HUDEP-2 (cell line): ENCODE measurements at regions not wholly inside any gene's neighbourhood (a gene's known extent, or its start where the extent isn't known, plus 50 kb on each side); places are given as distances from the start of the nearest gene placed in this dataset.

Experiments
- DNase-seq, 76 experiments: peaks; one replicate each; lab custom pipeline; 2025; ENCODE audit not compliant: unreplicated experiment in 76 of 76; lab: John Stamatoyannopoulos, UW

DNA sequence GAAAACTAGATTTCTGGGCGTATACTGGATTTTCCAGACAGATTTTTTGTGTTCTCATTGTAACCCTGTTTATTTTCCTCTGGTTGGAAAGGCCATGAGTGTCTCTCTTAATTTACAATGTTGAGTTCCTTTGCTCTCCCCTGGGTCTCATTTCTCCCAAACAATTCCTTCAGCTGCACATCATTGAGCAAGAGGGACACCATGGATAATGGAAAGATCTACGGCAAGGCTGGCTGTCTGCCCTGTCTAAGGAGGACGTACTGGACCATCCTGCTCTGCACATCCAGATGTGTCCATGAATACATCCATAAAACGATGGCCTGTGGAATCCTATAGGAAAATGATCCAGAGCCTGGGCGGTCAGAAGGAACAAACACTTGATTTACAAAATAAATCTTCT, 258.1 kb upstream of the MCTP2 start:
- DNase-seq = no peak

DNA sequence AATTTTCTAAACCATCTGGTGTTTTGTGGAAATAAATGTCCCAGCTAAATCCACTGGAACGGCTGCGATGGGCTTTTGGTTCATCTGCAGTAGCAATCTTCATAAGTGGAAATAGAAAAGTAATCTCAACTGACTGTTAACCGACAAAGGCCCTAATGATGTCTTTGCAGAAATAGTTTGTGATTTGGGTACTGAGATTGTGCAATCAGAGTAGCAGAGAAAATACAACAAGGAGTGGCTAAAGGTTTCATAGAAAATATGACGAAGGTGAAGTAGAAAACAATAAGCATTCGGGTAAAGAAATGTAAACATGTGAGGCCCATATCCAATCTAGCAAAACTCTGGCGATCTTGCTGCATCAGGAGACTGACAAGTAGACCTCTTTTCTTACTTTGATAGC, 262.6 kb upstream of the MCTP2 start:
- DNase-seq = no peak

DNA sequence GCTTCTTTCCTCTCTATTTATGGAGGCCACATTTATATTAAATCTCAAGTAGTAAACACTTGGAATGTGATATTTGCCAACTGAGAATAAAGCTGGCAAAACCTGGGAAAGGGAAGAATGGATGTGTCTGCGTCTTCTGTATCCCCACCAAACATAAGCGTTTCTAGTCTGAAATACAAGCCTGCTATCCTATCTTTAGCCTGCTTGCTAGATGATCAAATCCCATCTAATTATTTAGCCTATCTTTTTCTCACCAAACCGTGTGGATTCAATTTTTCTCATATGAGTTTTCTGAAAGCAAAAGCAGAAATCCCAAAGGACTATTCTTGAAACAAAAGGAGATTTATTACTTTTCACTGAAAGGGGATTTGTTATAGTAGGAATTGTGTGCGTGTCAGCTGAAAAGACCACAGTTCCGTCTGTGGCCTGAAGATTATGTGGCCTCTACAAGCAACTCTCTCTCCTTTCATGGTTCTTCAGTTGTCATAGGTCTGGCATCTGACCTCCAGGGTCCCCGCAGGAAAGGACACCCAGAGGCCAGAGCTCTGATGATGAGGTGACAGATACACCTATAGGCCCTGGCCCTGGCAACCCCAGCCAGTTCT, 266.0 kb upstream of the MCTP2 start:
- DNase-seq = no peak

DNA sequence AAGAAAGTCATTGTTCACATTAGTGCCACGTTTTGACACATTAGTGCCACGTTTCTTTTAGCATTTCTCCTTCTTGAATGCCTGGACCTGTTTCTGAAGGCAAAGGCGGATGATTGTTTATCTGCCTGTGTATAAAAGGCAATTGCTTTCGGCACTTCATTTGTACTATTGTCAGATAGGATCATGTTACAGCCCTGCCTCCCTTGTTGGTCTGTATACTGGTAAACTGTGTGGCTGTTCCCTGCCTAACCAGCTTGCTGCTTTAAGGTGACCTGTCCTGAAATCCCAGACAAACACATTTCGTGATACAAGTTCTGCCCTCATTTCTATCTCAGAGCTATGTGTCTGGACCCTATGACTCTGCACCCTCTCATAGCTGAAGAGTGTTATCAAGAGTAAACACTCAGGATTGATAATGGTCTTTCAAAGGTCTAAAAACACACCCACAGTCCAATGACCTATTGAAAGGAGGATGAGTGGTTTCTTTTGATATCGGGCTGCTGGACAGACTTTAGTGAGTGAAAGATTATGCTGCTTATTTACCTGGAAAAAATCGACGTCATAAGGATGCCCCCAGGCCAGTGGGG, 276.3 kb upstream of the MCTP2 start:
- peak in 36 of 76 experiments; percentile 4 to 72 (median 26) for DNase-seq

DNA sequence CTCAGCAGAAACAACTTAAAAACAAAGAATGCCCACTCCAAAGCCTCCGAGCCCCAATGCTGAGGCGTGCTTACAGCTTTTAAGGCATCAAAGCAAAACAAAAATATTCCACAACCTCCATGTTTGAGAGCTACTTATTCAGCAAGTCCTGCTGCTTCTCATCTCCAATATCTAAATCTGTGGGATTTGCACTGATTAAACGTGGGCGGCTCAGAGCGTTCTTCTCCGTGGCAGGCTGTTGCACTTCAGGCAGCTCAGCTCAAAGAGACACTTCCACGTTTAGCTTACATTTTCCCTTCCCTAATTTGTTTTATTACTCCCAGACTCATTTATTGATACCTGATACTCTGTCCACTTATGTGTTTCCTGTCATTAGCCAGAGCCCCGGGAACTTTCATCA, 282.6 kb upstream of the MCTP2 start:
- no peak for DNase-seq

DNA sequence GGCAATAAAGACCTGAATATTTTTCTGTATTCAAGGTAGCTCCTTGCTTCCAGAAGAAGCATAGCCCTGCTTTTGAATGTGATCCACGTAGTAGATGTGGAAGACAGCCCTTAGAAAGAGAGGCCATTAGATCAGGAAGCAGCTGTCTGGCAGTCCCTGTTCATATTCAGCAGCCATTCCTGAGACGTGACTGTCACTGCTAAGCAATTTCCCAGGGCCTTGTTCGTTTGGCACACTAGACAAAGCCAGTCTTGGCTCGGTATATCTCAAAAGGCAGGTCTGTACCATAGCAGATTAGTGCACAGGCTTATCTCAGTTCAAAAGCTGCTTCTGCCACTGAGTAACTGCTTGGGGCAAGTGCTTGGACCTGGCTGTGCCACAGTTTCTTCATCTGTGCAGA, 287.8 kb upstream of the MCTP2 start:
- DNase-seq = peak in 63 of 76 experiments; percentile 4 to 87 (median 44)

DNA sequence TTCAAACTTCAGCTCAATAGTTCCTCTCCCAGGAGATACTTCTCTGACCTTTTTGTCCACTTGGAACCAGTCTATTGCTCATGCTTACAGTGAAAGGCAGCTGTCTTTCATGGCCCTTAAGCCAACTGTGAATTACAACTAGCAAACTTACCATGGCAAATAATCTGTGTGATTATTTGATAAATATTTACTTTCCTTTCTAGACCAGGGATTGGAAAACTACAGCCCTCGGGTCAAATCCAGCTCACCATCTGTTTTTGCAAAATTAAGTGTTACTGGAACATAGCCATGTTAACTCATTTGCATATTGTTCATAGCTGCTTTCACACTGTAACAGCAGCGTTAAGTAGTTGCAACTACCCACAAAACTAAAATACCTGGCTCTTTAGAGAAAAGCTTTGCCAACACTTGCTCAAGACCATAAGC, 289.1 kb upstream of the MCTP2 start:
- no peak for DNase-seq

DNA sequence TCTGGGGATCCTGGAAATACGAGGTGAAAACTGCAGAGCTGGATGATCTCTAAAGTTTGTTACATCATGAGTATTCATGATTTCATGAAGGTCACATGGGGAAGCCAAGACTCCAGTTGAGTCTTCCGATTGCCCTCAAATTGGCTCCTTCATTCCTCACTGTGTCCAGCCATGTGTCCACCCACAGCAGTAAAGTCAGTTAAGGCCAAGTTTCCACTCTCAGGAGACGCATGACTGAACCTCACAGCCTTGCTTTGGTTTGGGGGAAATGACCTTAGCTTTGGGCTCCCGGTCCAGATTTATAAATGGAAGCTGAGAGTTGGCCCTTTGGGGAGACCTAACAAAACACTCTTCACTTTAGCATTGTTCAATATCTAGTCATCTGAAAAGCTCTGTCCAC, 289.7 kb upstream of the MCTP2 start:
- DNase-seq = no peak

DNA sequence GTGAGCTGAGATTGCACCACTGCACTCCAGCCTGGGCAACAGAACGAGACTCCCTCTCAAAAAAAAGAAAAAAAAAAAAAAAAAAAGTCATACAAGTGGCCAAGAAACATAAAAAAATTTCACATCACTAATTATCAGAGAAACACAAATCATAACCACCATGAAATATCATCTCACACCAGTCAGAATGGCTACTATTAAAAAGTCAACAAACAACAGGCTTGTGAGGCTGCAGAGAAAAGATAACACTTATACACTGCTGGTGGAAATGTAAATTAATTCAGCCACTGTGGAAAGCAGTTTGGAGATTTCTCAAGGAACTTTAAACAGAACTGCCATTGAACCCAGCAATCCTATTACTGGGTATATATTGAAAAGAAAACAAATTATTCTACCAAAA, 291.1 kb upstream of the MCTP2 start:
- DNase-seq = peak in 3 of 76 experiments; percentile 1 to 35 (median 3)

DNA sequence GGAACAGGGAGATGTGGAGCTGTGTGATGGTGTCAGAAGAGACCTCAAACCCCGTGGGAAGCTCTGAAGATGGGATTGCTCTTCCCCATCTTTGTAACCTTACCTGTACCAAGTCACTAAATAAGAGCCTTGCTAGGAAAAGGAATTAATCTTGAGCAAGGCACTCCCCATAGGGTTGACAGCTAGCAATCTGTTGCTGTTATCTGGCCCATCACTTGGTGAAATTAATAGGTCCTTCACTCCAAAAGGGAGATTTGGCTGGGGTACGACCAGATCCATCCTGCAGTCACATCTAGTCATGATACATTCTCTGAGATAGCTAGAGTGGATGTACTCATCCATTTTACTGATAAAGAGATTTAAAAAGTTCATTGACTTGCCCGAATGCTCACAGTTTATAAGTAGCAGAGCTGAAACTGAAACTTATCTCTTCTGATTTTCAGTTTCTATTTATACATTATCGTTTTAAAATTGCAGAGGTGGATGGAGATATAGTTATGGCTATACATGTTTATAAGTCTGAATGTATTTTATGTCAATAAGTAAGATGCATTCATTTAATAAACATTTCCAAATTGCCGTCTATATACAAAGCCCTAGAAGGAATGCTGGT, 299.1 kb upstream of the MCTP2 start:
- DNase-seq = no peak

DNA sequence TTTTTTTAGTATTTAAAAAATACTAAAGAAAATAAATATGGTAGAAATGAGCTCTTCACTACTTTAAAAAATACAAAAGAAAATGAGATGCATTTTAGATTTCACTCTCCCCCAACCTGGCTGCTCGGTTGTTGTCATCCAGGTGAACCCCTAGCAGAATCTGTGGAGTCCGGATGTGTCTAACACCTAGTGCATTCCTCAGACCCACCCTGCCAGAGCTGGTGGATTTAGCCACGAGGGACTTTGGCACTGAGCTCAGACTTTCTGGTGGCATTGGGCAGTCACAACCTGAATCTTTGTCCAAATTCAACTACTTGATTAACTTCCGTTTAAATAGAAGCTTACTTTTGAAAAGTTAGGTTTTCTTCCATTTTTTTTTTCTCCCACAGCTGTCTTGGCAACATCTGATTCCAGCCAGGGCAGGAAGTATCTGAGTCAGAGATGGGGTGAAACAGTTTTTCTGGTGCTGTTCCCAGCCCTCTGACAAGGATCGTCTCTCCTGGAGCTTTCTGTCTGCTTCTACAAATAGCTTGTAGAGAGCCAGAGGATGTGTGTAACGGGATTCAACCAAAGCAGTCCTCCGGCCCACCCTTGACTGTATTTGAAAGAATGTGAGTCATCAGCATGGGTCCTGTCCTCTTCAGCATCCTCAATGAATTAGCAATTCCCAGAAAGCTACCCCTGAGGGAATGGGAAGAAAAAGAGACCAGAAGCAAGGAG, 301.8 kb upstream of the MCTP2 start:
- no peak for DNase-seq

DNA sequence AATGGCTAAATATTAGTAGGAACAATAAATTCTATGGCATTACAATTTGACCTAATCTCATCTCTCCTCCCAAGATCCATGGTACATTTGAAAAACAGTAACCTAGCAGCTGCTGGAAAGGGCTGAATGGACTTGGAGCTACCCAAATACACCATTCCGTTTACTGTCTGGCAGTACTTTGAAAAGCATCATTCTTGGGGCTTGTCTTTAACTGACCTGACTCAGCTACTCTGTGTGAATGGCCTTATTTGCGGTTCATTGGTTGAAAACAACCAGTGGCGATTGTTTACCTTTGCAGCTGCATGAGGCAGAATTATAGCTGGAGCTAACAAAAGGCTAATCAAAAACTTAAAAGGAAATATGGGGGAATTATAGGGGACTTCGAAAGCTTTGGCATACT, 311.2 kb upstream of the MCTP2 start:
- no peak for DNase-seq

DNA sequence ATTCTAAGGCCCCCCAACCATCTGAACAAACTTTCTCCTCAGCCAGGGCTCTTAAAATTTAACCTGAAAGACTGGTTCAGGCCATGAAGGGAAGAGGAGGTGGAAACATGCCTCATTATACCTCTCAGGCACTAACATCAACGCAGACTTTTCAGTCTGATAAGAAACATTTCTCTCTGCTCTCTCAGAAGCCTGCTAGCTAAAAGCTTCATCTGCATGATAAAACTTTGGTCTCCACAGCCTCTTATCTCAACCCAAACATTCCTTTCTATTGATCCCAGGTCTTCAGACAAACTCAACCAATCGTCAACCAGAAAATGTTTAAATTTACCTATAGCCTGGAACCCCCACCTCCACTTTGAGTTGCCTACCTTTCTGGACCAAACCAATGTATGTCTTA, 312.6 kb upstream of the MCTP2 start:
- peak in 16 of 76 experiments; percentile 1 to 66 (median 24) for DNase-seq

DNA sequence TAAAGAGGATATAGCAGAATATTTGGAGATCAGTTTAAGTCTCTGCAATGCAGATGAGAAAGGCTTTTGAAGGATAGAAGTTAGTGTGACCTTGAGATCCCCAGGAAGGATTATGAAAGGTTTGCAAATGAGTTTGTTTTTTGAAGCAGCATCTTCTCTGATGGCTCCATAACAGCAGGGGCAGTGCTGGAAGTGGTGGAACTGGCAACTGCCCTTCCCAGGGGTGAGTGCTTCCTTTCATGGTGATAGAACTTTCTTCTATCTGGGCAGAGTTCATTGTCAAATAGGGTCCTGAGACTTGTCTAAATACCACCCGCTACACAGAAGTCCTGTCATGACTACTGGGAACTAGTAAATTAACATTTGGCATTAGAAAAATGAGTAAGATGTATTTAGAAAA, 314.2 kb upstream of the MCTP2 start:
- DNase-seq = no peak

DNA sequence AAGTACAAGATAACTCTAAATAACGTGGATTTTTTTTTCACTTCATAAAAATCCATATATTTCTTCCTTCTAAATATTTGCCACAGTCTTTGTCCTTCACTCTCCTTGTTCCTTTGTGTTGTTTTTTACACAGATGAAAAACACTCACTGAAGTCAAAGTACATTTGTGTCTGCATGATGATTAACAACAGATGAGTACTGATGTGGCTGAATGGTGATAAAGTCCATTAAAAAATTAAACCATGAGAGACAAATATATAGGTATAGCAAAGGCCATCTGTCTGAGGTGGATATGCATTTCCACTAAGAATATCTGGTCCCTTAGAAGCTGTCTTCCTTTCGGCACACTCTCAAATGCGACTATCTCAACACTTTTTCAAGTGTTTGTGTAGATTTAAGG, 317.5 kb upstream of the MCTP2 start:
- no peak for DNase-seq

DNA sequence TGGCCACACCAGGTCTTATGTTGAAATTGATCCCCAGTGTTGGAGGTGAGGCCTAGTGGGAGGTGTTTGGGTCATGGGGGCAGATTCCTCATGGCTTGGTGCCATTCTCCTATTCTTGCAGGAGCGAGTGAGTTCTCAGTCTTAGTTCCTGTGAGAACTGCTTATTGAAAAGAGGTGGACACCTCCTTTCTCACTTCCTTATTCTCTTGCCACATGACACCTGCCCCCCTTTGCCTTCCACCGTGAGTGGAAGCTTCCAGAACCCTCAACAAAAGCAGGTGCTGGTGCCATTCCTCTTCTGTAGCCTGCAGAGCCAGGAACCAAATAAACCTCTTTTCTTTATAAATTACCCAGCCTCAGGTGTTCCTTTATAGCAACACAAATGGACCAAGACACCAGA, 318.1 kb upstream of the MCTP2 start:
- DNase-seq = no peak

DNA sequence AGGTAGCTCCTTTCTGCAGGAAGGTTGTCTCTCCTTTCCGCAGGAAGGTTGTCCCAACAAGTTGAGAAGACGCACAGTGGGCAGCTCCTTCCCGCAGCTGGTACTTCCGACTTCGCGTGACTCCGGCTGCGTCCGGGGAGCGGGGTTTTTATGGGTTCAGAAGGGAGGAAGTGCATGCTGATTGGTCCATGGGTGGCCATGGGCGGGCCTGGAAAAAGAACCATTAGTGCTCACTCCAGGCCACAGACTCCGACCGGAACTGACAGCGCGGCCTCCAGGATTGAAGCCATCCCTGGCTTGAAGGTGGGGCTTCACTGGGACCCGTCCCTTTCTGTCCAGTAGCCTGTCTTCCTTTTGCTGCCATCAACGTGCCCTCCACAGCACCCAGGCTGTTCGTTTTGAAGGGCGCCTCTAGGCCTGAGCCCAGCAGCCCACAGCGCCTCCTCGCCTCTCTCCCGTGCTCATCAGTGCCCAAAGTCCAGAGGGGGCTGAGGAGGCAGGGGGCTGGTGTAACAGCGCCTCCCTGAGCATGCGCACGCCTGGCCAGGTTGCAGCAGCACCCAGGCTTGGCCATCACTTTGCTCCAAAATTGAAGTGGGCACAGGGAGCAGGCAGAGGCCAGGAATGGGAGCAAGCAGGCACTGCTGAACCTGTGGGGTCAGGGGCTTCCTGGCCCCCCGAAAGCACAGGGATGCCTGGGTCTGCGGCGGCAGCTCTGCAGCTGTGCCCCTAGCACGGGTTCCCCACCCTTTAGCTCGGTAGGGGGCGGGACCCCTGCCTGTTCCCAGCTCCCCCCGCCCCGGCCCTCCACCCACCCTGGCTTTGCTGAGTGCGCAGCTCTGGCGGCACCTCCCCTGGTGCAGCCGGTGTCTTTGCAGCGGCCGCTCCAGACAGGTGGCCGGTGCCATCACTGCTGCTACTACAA, 330.6 kb upstream of the MCTP2 start:
- DNase-seq = no peak

DNA sequence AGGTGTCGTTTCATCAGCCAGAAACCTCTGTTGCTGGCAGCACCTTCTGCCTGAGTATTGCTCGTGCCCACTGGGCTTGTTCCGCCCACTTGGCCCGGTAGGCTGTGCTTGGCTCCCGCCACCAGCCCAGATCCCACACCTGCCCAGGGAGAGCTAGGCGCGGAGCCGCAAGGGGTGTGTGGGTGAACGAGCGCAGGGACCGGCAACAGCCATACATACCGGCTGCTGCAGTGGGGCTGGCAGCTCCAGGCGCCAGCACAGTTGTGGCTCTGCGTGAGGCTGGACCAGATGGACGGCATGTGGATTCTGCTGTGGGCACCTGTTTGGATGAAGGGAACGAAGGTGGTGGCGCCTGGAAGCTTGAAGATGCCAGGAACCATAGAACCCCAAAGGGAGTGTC, 331.5 kb upstream of the MCTP2 start:
- no peak for DNase-seq

DNA sequence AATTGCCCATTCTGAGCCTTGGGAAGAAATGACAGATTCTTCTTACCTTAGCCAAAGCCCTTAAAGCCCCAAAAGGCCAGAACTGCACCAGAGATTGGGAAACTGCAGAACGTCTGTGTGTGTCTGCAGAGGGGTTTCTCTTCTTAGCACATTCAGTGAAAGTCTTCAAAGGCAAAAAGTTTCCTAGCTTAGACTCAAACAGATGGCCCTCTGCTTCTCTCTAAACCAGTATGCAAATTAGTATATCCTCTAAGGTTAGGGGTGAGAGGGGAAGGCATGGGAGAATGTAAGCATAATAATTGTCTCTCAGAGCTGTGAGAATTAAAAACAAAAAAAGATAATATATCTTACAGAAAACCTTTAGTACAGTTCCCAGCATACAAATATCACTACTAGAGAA, 334.0 kb upstream of the MCTP2 start:
- no peak for DNase-seq

DNA sequence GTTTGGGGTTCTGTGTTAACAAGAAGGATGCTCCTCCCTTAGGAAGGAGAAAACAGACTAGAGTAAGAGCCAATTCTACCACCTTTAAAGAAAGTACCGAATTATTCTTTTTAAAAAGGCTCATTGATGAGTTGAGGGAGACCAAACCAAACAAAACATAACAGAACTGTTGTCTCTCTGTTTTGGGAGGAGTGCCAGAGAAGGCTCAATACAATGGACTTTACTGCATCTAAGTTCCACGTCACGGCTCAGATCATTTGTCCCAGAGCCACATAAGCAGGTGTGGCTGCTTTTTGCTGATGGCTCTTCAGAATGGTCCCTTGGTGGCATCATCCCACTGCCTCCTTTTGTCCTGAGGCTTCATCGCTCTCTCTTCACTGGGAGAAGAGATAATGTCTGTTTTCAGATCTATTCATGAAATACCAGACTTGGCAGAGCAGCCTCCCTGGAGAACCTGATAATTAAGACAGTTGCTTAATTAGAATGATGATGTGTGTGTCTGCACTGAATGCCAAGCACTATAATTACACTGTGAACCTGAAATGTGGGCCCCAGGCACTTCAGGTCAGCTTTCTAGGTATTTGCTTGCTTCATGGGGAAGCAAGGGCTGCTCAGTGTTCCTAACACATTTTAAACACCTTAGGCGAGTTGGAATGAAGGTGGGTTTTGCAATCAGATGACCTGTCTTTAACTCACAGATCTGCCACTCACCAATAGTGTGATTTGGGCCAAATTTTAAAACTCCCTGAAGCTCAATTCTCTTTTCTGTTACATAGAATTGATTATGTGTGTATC, 335.2 kb upstream of the MCTP2 start:
- DNase-seq = no peak
